ENCODE measurements at regions not wholly inside any gene's neighbourhood (a gene's known extent, or its start where the extent isn't known, plus 50 kb on each side); places are given as distances from the start of the nearest gene placed in this dataset.

GRCh38 chr6:108734271-108734922 is 113.8 kb upstream of the ARMC2 start:
- DNase-seq (ENCODE audit: low spot score): no peak

- no peak for DNase-seq (ENCODE audit: low spot score)
Measured at GRCh38 chr6:108735310-108736001, 112.8 kb upstream of the ARMC2 start.

GRCh38 chr6:108736002-108736361 is 112.2 kb upstream of the ARMC2 start:
- no peak for DNase-seq (ENCODE audit: low spot score)

GRCh38 chr6:108736832-108737231 is 111.4 kb upstream of the ARMC2 start:
- peak; percentile 61 for DNase-seq (ENCODE audit: low spot score)

- DNase-seq (ENCODE audit: low spot score): peak; percentile 84
Measured at GRCh38 chr6:108737594-108738546, 110.4 kb upstream of the ARMC2 start.

GRCh38 chr6:108738684-108739416 is 109.4 kb upstream of the ARMC2 start:
- no peak for DNase-seq (ENCODE audit: low spot score)

GRCh38 chr6:108739496-108740330 is 108.5 kb upstream of the ARMC2 start:
- no peak for DNase-seq (ENCODE audit: low spot score)

GRCh38 chr6:108741331-108741989 is 106.8 kb upstream of the ARMC2 start:
- no peak for DNase-seq (ENCODE audit: low spot score)

GRCh38 chr6:108742041-108742440 is 106.2 kb upstream of the ARMC2 start:
- DNase-seq (ENCODE audit: low spot score): no peak

- DNase-seq (ENCODE audit: low spot score): no peak
Measured at GRCh38 chr6:108744244-108744972, 103.8 kb upstream of the ARMC2 start.

GRCh38 chr6:108744996-108745395 is 103.2 kb upstream of the ARMC2 start:
- DNase-seq (ENCODE audit: low spot score): no peak

- no peak for DNase-seq (ENCODE audit: low spot score)
Measured at GRCh38 chr6:108745664-108746336, 102.4 kb upstream of the ARMC2 start.

- DNase-seq (ENCODE audit: low spot score): no peak
Measured at GRCh38 chr6:108746366-108746765, 101.9 kb upstream of the ARMC2 start.

- no peak for DNase-seq (ENCODE audit: low spot score)
Measured at GRCh38 chr6:108746836-108747575, 101.2 kb upstream of the ARMC2 start.

- no peak for DNase-seq (ENCODE audit: low spot score)
Measured at GRCh38 chr6:108748055-108748454, 100.2 kb upstream of the ARMC2 start.

- no peak for DNase-seq (ENCODE audit: low spot score)
Measured at GRCh38 chr6:108748959-108749358, 99.3 kb upstream of the ARMC2 start.

GRCh38 chr6:108750801-108751200 is 97.4 kb upstream of the ARMC2 start:
- DNase-seq (ENCODE audit: low spot score): no peak

GRCh38 chr6:108751282-108751681 is 96.9 kb upstream of the ARMC2 start:
- no peak for DNase-seq (ENCODE audit: low spot score)

Measured in AG08396 (cell line).